ENCODE measurements at regions not wholly inside any gene's neighbourhood (a gene's known extent, or its start where the extent isn't known, plus 50 kb on each side); places are given as distances from the start of the nearest gene placed in this dataset.

GRCh38 chr15:35843498-35843897 lies 297.5 kb upstream of the DPH6 start:
- no peak for TF ChIP-seq EZH2 (IDR thresholded peaks at IDR 0.05; ENCODE audit: low read length, missing control alignments)
- TF ChIP-seq, protein P1, sequence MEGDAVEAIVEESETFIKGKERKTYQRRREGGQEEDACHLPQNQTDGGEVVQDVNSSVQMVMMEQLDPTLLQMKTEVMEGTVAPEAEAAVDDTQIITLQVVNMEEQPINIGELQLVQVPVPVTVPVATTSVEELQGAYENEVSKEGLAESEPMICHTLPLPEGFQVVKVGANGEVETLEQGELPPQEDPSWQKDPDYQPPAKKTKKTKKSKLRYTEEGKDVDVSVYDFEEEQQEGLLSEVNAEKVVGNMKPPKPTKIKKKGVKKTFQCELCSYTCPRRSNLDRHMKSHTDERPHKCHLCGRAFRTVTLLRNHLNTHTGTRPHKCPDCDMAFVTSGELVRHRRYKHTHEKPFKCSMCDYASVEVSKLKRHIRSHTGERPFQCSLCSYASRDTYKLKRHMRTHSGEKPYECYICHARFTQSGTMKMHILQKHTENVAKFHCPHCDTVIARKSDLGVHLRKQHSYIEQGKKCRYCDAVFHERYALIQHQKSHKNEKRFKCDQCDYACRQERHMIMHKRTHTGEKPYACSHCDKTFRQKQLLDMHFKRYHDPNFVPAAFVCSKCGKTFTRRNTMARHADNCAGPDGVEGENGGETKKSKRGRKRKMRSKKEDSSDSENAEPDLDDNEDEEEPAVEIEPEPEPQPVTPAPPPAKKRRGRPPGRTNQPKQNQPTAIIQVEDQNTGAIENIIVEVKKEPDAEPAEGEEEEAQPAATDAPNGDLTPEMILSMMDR (conservative IDR thresholded peaks at IDR 0.05 in 1 of 2, IDR thresholded peaks at IDR 0.05 in 1 of 2; ENCODE audit: low read depth in 1 of 2, low read length in 2 of 2) = no peak
- H3K27ac ChIP-seq (ENCODE audit: insufficient read depth, low read length) = no peak overlapping the region
- no peak overlapping the region for H3K4me2 ChIP-seq (ENCODE audit: extremely low read depth, insufficient read depth, low read length)
- H3K79me2 ChIP-seq (ENCODE audit: control insufficient read depth, insufficient read depth, low read length) = no peaks in the 10 kb centered on the region
- H3K9me3 ChIP-seq (ENCODE audit: control insufficient read depth, insufficient read depth, low read depth, low read length) = no peaks in the 10 kb centered on the region
- no peaks in the 10 kb centered on the region for H4K20me1 ChIP-seq (ENCODE audit: control insufficient read depth, extremely low read depth, insufficient read depth, low read length)
- no peak overlapping the region for H3K9ac ChIP-seq (ENCODE audit: insufficient read depth, low read length)
- H3K4me1 ChIP-seq (ENCODE audit: control insufficient read depth, extremely low read depth, insufficient read depth, low read length) = no peaks in the 10 kb centered on the region
- H3K36me3 ChIP-seq (ENCODE audit: control insufficient read depth, insufficient read depth, low read length) = no peaks in the 10 kb centered on the region
- H2AFZ ChIP-seq (ENCODE audit: low read length) = no peak overlapping the region
- peaks cover 2% of the 10 kb centered on the region for H3K27me3 ChIP-seq (ENCODE audit: control insufficient read depth, insufficient read depth, low read length)
- H3K4me3 ChIP-seq (replicated peaks in 1 of 4; ENCODE audit: control extremely low read depth in 1 of 4, insufficient read depth in 1 of 4, low read depth in 3 of 4, low read length in 4 of 4) = no peak overlapping the region
- no peak for DNase-seq (ENCODE audit: low read depth in 2 of 2)

DNA sequence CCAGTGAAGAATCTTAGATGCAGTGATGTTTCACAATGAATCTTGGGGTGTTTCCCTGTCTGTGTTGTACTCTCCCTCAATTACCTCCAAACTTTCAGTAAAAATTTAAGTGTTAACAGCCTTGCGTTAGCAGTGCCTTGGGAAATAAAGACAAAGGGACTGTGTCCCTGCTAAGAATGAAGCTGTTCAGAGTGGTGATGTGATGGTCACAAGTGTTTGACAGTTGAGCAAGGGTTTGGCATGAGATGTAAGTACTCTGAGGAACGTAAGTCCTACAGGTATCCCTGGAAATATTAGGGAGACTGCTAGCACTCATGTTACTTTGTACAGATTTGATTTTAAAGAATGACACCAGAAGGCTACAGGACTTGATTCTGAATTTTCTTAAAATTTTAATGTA lies 304.3 kb upstream of the DPH6 start:
- Histone ChIP-seq H3K9ac (ENCODE audit: insufficient read depth, low read length) (no peak overlapping the region), H3K79me2 (ENCODE audit: control insufficient read depth, insufficient read depth, low read length) (no peaks in the 10 kb centered on the region), H2AFZ (ENCODE audit: low read length) (no peak overlapping the region), H3K4me2 (ENCODE audit: extremely low read depth, insufficient read depth, low read length) (no peak overlapping the region), H3K36me3 (ENCODE audit: control insufficient read depth, insufficient read depth, low read length) (no peaks in the 10 kb centered on the region), H4K20me1 (ENCODE audit: control insufficient read depth, extremely low read depth, insufficient read depth, low read length) (no peaks in the 10 kb centered on the region), H3K27me3 (ENCODE audit: control insufficient read depth, insufficient read depth, low read length) (no peaks in the 10 kb centered on the region), H3K9me3 (ENCODE audit: control insufficient read depth, insufficient read depth, low read depth, low read length) (no peaks in the 10 kb centered on the region), H3K4me3 (replicated peaks in 1 of 4; ENCODE audit: control extremely low read depth in 1 of 4, insufficient read depth in 1 of 4, low read depth in 3 of 4, low read length in 4 of 4) (no peak overlapping the region), H3K27ac (ENCODE audit: insufficient read depth, low read length) (no peak overlapping the region), H3K4me1 (ENCODE audit: control insufficient read depth, extremely low read depth, insufficient read depth, low read length) (no peaks in the 10 kb centered on the region)
- no peak for DNase-seq (ENCODE audit: low read depth in 2 of 2)
- TF ChIP-seq, protein P1 (conservative IDR thresholded peaks at IDR 0.05 in 1 of 2, IDR thresholded peaks at IDR 0.05 in 1 of 2; ENCODE audit: low read depth in 1 of 2, low read length in 2 of 2) = no peak
- TF ChIP-seq EZH2 (IDR thresholded peaks at IDR 0.05; ENCODE audit: low read length, missing control alignments) = no peak

- Histone ChIP-seq H4K20me1 (ENCODE audit: control insufficient read depth, extremely low read depth, insufficient read depth, low read length) (no peaks in the 10 kb centered on the region), H2AFZ (ENCODE audit: low read length) (no peak overlapping the region), H3K27me3 (ENCODE audit: control insufficient read depth, insufficient read depth, low read length) (no peaks in the 10 kb centered on the region), H3K27ac (ENCODE audit: insufficient read depth, low read length) (no peak overlapping the region), H3K79me2 (ENCODE audit: control insufficient read depth, insufficient read depth, low read length) (no peaks in the 10 kb centered on the region), H3K9ac (ENCODE audit: insufficient read depth, low read length) (no peak overlapping the region), H3K4me1 (ENCODE audit: control insufficient read depth, extremely low read depth, insufficient read depth, low read length) (no peaks in the 10 kb centered on the region), H3K36me3 (ENCODE audit: control insufficient read depth, insufficient read depth, low read length) (no peaks in the 10 kb centered on the region), H3K4me3 (replicated peaks in 1 of 4; ENCODE audit: control extremely low read depth in 1 of 4, insufficient read depth in 1 of 4, low read depth in 3 of 4, low read length in 4 of 4) (no peak overlapping the region), H3K4me2 (ENCODE audit: extremely low read depth, insufficient read depth, low read length) (no peak overlapping the region), H3K9me3 (ENCODE audit: control insufficient read depth, insufficient read depth, low read depth, low read length) (no peaks in the 10 kb centered on the region)
- no peak for TF ChIP-seq EZH2 (IDR thresholded peaks at IDR 0.05; ENCODE audit: low read length, missing control alignments)
- TF ChIP-seq, protein P1 (conservative IDR thresholded peaks at IDR 0.05 in 1 of 2, IDR thresholded peaks at IDR 0.05 in 1 of 2; ENCODE audit: low read depth in 1 of 2, low read length in 2 of 2) = no peak
- DNase-seq (ENCODE audit: low read depth in 2 of 2) = no peak
These were observed 305.5 kb upstream of the DPH6 start for GRCh38 chr15:35851491-35851890.
